T-cell (primary cell): ENCODE measurements at regions not wholly inside any gene's neighbourhood (a gene's known extent, or its start where the extent isn't known, plus 50 kb on each side); places are given as distances from the start of the nearest gene placed in this dataset.

Source experiments
- ATAC-seq, 4 experiments: fragments of 200-7000 bp in 3 of 4; fragments of 150-1000 bp in 1 of 4; cut with Tn5 transposase; replicated peaks in 1 of 4; 1 replicate in 3 of 4; 2 replicates in 1 of 4; pipeline ENCODE4 v1.10.0; 2021; ENCODE audit warnings: moderate library complexity in 3 of 4, mild to moderate bottlenecking in 2 of 4, moderate number of reproducible peaks in 1 of 4
- CTCF ChIA-PET, 2 donors: fragments of 300-600 bp; sonication (Branson Sonifier 250); formaldehyde crosslinking; loops; one replicate each; lab custom pipeline; 2022; ENCODE audit warnings: antibody characterized with exemption in 2 of 2; lab: Charles Lee
- POLR2A ChIA-PET, 2 donors: fragments of 300-600 bp; sonication (Branson Sonifier 250); formaldehyde crosslinking; loops; one replicate each; lab custom pipeline; 2022; ENCODE audit warnings: antibody characterized with exemption in 2 of 2; lab: Charles Lee
- DNase-seq, 35 experiments: peaks; one replicate each; pipeline versions ENCODE4 v3.0.0 to v3.0.0-alpha.2; 2013 to 2023
- H3K27ac ChIP-seq: one replicate; pipeline ENCODE4 v1.5.1; 2013; ENCODE audit warnings: low read length
- H3K27me3 ChIP-seq, 2 experiments: replicated peaks in 1 of 2; 1 replicate in 1 of 2; 2 replicates in 1 of 2; pipeline versions ENCODE4 v1.6.1 to v1.7.0; 2013; ENCODE audit warnings: low read length in 1 of 2, mixed read lengths in 1 of 2; ENCODE audit not compliant: control insufficient read depth in 2 of 2, insufficient read depth in 2 of 2; ENCODE audit errors: extremely low read depth in 1 of 2
- H3K36me3 ChIP-seq, 2 donors: 1 replicate in 1 of 2; 2 replicates in 1 of 2; pipeline versions ENCODE4 v1.6.1 to v1.7.0; 2013; ENCODE audit warnings: low read length in 1 of 2; ENCODE audit not compliant: control insufficient read depth in 2 of 2, insufficient read depth in 1 of 2; ENCODE audit errors: extremely low read depth in 1 of 2
- H3K4me1 ChIP-seq, 2 experiments: 1 replicate in 1 of 2; 2 replicates in 1 of 2; pipeline versions ENCODE4 v1.6.1 to v1.7.0; 2013; ENCODE audit warnings: low read length in 2 of 2, mixed read lengths in 1 of 2; ENCODE audit not compliant: insufficient read depth in 2 of 2, control insufficient read depth in 1 of 2; ENCODE audit errors: extremely low read depth in 1 of 2
- H3K4me3 ChIP-seq, 2 donors: 1 replicate in 1 of 2; 2 replicates in 1 of 2; pipeline versions ENCODE4 v1.5.1 to v1.7.0; 2013; ENCODE audit warnings: mild to moderate bottlenecking in 2 of 2, low read length in 1 of 2, moderate library complexity in 1 of 2; ENCODE audit not compliant: control insufficient read depth in 1 of 2; ENCODE audit errors: extremely low read depth in 1 of 2
- H3K9me3 ChIP-seq: 2 replicates; pipeline ENCODE4 v1.7.0; 2013
- H3K27ac Mint-ChIP-seq, 2 donors: one replicate each; pipeline ENCODE4 v1.8.0; 2020 to 2021; ENCODE audit warnings: mild to moderate bottlenecking in 2 of 2, mixed read lengths in 2 of 2
- H3K27me3 Mint-ChIP-seq, 2 donors: one replicate each; pipeline ENCODE4 v1.8.0; 2021 to 2022; ENCODE audit warnings: mixed read lengths in 2 of 2
- H3K36me3 Mint-ChIP-seq: one replicate; pipeline ENCODE4 v1.8.0; 2021; ENCODE audit warnings: mixed read lengths
- H3K4me1 Mint-ChIP-seq, 3 donors: one replicate each; pipeline ENCODE4 v1.8.0; 2020 to 2022; ENCODE audit warnings: mixed read lengths in 3 of 3, mild to moderate bottlenecking in 1 of 3
- H3K4me3 Mint-ChIP-seq, 3 donors: one replicate each; pipeline ENCODE4 v1.8.0; 2020 to 2022; ENCODE audit warnings: mild to moderate bottlenecking in 3 of 3, mixed read lengths in 3 of 3, moderate library complexity in 3 of 3
- H3K9me3 Mint-ChIP-seq, 3 donors: one replicate each; pipeline ENCODE4 v1.8.0; 2020 to 2022; ENCODE audit warnings: mixed read lengths in 3 of 3
- WGBS: methylation state at CpG from one replicate; pipeline ENCODE4 v1.1.5; 2013; ENCODE audit warnings: missing lambda C conversion rate; ENCODE audit not compliant: insufficient coverage; 5-methylcytosine and 5-hydroxymethylcytosine counted together

DNA sequence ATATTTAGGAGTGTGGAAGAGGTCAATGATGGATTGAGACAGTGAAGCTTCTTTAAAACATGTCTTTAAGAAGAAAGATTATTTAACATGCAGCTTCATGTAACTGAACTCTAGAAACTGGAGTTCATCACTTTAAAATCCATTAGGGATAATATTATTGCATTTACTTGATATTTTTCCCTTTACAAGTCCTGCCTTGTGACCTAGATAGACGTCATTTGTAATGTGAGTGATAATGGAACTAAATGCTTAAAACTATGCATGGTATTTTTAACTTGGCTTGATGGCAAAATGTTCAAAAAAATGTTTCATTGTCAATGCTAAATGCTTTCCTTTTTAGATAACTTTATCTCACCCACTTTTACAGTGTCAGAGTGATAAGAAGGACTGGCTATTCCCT lies 723.7 kb downstream of the RWDD3 start:
- ATAC-seq (no peak), DNase-seq (no peak)
- ChIA-PET CTCF (no interaction called here), POLR2A (no interaction called here)
- WGBS: no CpG with 5 or more reads among the region's 1 CpG
- H3K9me3 ChIP-seq: no peaks in the 10 kb centered on the region
- H3K36me3 ChIP-seq: no peaks in the 10 kb centered on the region
- no peak overlapping the region for H3K27ac ChIP-seq
- Mint-ChIP-seq H3K36me3 (no peaks in the 10 kb centered on the region), H3K27ac (no peak overlapping the region), H3K27me3 (no peaks in the 10 kb centered on the region), H3K9me3 (peaks cover 12 to 24% (median 15%) of the 10 kb centered on the region in 3 donors), H3K4me3 (no peak overlapping the region), H3K4me1 (no peaks in the 10 kb centered on the region)
- H3K4me1 ChIP-seq: no peaks in the 10 kb centered on the region
- no peak overlapping the region for H3K4me3 ChIP-seq
- no peaks in the 10 kb centered on the region for H3K27me3 ChIP-seq

GRCh38 chr1:95966866-95967265 lies 732.9 kb downstream of the RWDD3 start:
- H3K27me3 Mint-ChIP-seq: no peaks in the 10 kb centered on the region
- Histone ChIP-seq H3K9me3 (no peaks in the 10 kb centered on the region), H3K4me1 (no peaks in the 10 kb centered on the region), H3K27me3 (no peaks in the 10 kb centered on the region), H3K36me3 (no peaks in the 10 kb centered on the region), H3K27ac (no peak overlapping the region), H3K4me3 (no peak overlapping the region)
- no peak overlapping the region for H3K4me3 Mint-ChIP-seq
- ATAC-seq (no peak), DNase-seq (no peak)
- CTCF ChIA-PET: no interaction called here
- peaks cover 9 to 45% (median 10%) of the 10 kb centered on the region in 3 donors for H3K9me3 Mint-ChIP-seq
- H3K27ac Mint-ChIP-seq: no peak overlapping the region
- H3K36me3 Mint-ChIP-seq: no peaks in the 10 kb centered on the region
- no peaks in the 10 kb centered on the region for H3K4me1 Mint-ChIP-seq
- POLR2A ChIA-PET: no interaction called here

- H3K4me1 ChIP-seq: no peaks in the 10 kb centered on the region
- ATAC-seq: no peak
- H3K27ac ChIP-seq: no peak overlapping the region
- ChIA-PET CTCF (no interaction called here), POLR2A (no interaction called here)
- H3K9me3 Mint-ChIP-seq: peaks cover 12 to 34% (median 22%) of the 10 kb centered on the region in 3 donors
- no peaks in the 10 kb centered on the region for H3K4me1 Mint-ChIP-seq
- H3K27me3 ChIP-seq: no peaks in the 10 kb centered on the region
- no peaks in the 10 kb centered on the region for H3K27me3 Mint-ChIP-seq
- H3K9me3 ChIP-seq: no peaks in the 10 kb centered on the region
- no peak overlapping the region for H3K27ac Mint-ChIP-seq
- no peak for DNase-seq
- no peak overlapping the region for H3K4me3 ChIP-seq
- H3K36me3 Mint-ChIP-seq: no peaks in the 10 kb centered on the region
- H3K36me3 ChIP-seq: no peaks in the 10 kb centered on the region
- no peak overlapping the region for H3K4me3 Mint-ChIP-seq
Measured at GRCh38 chr1:95974586-95974985, 740.6 kb downstream of the RWDD3 start.

- DNase-seq (no peak), ATAC-seq (no peak)
- no peak overlapping the region for H3K27ac Mint-ChIP-seq
- Histone ChIP-seq H3K27ac (no peak overlapping the region), H3K4me3 (no peak overlapping the region), H3K9me3 (no peaks in the 10 kb centered on the region), H3K27me3 (no peaks in the 10 kb centered on the region), H3K4me1 (no peaks in the 10 kb centered on the region), H3K36me3 (no peaks in the 10 kb centered on the region)
- no peaks in the 10 kb centered on the region for H3K36me3 Mint-ChIP-seq
- no peaks in the 10 kb centered on the region for H3K27me3 Mint-ChIP-seq
- ChIA-PET POLR2A (no interaction called here), CTCF (no interaction called here)
- no peak overlapping the region for H3K4me3 Mint-ChIP-seq
- no peaks in the 10 kb centered on the region for H3K4me1 Mint-ChIP-seq
- H3K9me3 Mint-ChIP-seq: peaks cover 0 to 4% (median 2%) of the 10 kb centered on the region in 3 donors
Measured at GRCh38 chr1:95982711-95983110, 738.9 kb upstream of the PTBP2 start.

DNA sequence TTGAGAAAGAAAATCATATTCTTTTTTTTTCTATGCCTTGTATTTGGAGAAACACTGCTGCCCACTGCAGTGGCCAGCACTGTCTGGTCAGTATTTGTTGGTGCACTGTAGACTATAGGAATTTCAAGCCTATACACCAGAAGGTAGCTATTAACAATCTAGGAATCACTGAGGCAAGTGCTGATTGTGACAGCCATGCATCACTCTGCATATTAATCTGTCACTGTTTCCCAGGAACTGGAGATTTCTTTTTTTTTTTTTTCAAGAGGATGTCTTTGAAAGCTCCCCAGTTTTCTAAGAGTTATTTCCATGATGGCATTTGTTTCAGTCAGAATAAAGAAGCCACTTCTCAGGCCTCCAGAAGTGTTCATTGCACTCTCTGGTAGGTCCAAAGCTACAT lies 737.8 kb upstream of the PTBP2 start:
- Histone ChIP-seq H3K27ac (no peak overlapping the region), H3K4me1 (no peaks in the 10 kb centered on the region), H3K36me3 (no peaks in the 10 kb centered on the region), H3K9me3 (no peaks in the 10 kb centered on the region), H3K4me3 (no peak overlapping the region), H3K27me3 (no peaks in the 10 kb centered on the region)
- ChIA-PET POLR2A (no interaction called here), CTCF (no interaction called here)
- Mint-ChIP-seq H3K4me1 (no peaks in the 10 kb centered on the region), H3K4me3 (no peak overlapping the region), H3K9me3 (peaks cover 0 to 4% (median 2%) of the 10 kb centered on the region in 3 donors), H3K27me3 (no peaks in the 10 kb centered on the region), H3K36me3 (no peaks in the 10 kb centered on the region), H3K27ac (no peak overlapping the region)
- ATAC-seq: no peak
- no peak for DNase-seq

- H3K36me3 ChIP-seq: no peaks in the 10 kb centered on the region
- no peak overlapping the region for H3K27ac ChIP-seq
- Mint-ChIP-seq H3K9me3 (peaks cover 0 to 4% (median under 1%) of the 10 kb centered on the region in 3 donors), H3K27me3 (no peaks in the 10 kb centered on the region), H3K4me3 (no peak overlapping the region), H3K36me3 (no peaks in the 10 kb centered on the region), H3K4me1 (no peaks in the 10 kb centered on the region), H3K27ac (no peak overlapping the region)
- CTCF ChIA-PET: no interaction called here
- no peaks in the 10 kb centered on the region for H3K9me3 ChIP-seq
- H3K4me1 ChIP-seq: no peaks in the 10 kb centered on the region
- no peak for DNase-seq
- POLR2A ChIA-PET: no interaction called here
- ATAC-seq: no peak
- H3K4me3 ChIP-seq: no peak overlapping the region
- no peaks in the 10 kb centered on the region for H3K27me3 ChIP-seq
- WGBS: no CpG with 5 or more reads among the region's 1 CpG
Measured at GRCh38 chr1:95984798-95985374, 736.7 kb upstream of the PTBP2 start.

DNA sequence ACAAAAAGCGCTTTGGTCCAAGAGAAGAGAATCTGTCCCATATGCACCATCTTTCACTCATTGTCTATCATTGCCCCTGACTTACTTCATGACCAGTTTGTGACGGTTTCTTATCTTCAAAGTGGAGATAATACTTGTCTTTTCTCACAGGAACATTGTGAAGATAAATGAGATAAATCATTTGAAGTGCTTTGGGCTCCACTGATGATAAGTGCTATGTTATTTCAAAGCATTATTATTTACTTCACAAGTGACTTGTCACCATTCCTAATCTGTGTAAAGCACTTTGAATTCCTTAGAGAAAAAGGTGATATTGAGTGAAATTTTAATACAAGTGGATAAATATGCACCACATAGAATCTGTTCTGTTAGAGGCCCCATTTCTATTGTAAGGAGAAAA lies 731.6 kb upstream of the PTBP2 start:
- Mint-ChIP-seq H3K27me3 (no peaks in the 10 kb centered on the region), H3K9me3 (peaks cover 0 to 5% (median 0%) of the 10 kb centered on the region in 3 donors), H3K4me3 (no peak overlapping the region), H3K4me1 (no peaks in the 10 kb centered on the region), H3K27ac (no peak overlapping the region), H3K36me3 (no peaks in the 10 kb centered on the region)
- no peak for ATAC-seq
- no peaks in the 10 kb centered on the region for H3K27me3 ChIP-seq
- H3K36me3 ChIP-seq: no peaks in the 10 kb centered on the region
- H3K9me3 ChIP-seq: no peaks in the 10 kb centered on the region
- CTCF ChIA-PET: no interaction called here
- WGBS: no CpG with 5 or more reads among the region's 2 CpGs
- DNase-seq: no peak
- H3K4me3 ChIP-seq: no peak overlapping the region
- no peaks in the 10 kb centered on the region for H3K4me1 ChIP-seq
- POLR2A ChIA-PET: no interaction called here
- H3K27ac ChIP-seq: no peak overlapping the region
